SK-N-SH treated with all-trans-retinoic acid at 6 μM for 48 hours (cell line): ENCODE measurements at regions not wholly inside any gene's neighbourhood (a gene's known extent, or its start where the extent isn't known, plus 50 kb on each side); places are given as distances from the start of the nearest gene placed in this dataset.

Source experiments
- ESRRG ChIP-seq: fragments of 250-450 bp; sonication (Bioruptor Pico); IDR thresholded peaks from 2 replicates; pipeline ENCODE4 v1.6.1; 2021; ENCODE audit warnings: mild to moderate bottlenecking
- PATZ1 ChIP-seq: fragments of 250-450 bp; sonication (Bioruptor Pico); IDR thresholded peaks from 2 replicates; pipeline ENCODE4 v1.8.0; 2020; ENCODE audit warnings: mild to moderate bottlenecking, moderate library complexity, borderline replicate concordance
- RARB ChIP-seq: fragments of 250-450 bp; sonication (Bioruptor Pico); IDR thresholded peaks from 2 replicates; pipeline ENCODE4 v1.8.0; 2021; ENCODE audit warnings: mild to moderate bottlenecking, moderate library complexity

GRCh38 chr10:129273860-129274259 lies 193.2 kb upstream of the MGMT start:
- TF ChIP-seq ESRRG (CRISPR knock-in tag) (no peak), PATZ1 (CRISPR knock-in tag) (no peak), RARB (no peak)
